NCI-H1092 treated with DMSO at 0.1 percent for 48 hours (cell line): ENCODE measurements at regions not wholly inside any gene's neighbourhood (a gene's known extent, or its start where the extent isn't known, plus 50 kb on each side); places are given as distances from the start of the nearest gene placed in this dataset.
"Not testable (repeated sequence)": the region's sequence is repeated elsewhere in the genome, so short reads cannot be mapped to it uniquely, and the experiment has no call there.

Experiments
- DNase-seq: peaks from one replicate; lab custom pipeline; 2025; lab: John Stamatoyannopoulos, UW

DNA sequence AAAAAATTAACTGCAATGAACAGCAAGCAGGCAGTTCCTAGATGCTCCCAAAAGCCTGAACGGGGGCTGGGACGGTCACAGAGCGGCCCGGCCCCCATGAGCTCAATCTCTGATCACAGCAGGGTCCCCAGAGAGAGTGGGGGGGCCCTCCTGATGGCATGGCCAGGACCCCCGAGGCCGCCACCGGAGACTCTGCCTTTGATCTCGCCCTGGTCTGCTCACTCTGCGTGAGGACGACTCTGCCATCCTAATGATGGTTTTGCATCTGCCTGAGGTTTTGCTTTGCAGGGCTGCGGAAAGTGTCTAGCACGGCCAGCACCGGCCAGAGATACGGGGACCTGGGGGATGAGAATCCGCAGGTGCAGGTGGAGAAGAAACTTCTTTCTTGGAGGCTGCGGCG lies 103.8 kb downstream of the SHOX start:
- no peak for DNase-seq

DNA sequence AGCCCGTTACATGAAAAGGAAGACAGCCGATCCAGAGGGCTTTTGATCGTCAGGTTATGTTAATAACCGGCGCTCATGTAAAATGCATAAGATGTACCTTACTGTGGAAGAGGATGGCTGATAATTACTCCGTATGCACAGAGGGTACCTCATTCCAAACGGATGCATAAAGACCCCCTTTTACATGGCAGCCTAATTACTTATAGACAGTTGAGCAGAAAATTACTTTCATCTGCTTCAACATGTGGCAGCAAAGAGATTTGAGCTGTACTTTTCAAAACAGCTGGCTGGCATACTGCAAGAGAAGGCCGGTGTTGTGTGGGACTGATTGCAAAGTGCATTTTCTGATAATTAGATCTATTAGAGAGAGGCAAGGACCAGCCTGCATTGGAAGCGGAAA lies 103.4 kb downstream of the SHOX start:
- DNase-seq = no peak

DNA sequence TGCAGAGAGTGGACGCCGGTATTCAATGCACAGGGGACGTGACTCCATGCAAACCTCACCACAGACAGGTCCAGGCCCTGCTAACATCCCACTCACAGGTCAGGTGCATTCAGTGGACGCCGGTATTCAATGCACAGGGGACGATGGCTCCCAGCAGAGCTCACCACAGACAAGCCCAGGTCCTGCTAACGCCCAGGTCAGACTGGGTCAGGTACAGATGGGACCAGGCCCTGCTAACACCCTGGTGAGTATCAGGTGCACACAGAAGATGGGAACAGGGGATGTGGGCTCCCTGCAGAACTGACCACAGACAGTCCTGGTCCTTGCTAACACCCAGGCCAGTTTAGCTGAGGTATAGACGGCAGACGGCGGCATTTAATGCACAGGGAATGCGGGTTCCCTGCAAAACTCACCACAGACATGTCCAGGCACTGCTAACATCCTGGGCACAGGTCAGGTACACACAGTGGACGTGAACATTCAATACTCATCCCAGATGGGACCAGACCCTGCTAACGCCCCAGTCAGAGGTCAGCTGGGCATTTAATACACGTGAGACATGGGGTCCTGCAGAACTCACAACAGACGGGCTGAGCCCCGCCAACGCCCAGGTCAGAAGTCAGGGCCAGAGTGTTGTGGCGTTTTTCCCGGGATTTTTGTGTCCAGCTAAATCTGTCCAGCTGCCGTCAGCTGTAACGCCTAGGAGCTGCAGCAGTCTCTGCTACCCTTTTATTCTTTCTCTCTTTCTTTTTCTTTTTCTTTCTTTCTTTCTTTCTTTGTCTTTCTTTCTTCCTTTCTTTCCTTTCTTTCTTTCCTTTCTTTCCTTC lies 99.2 kb downstream of the SHOX start:
- no peak for DNase-seq

DNA sequence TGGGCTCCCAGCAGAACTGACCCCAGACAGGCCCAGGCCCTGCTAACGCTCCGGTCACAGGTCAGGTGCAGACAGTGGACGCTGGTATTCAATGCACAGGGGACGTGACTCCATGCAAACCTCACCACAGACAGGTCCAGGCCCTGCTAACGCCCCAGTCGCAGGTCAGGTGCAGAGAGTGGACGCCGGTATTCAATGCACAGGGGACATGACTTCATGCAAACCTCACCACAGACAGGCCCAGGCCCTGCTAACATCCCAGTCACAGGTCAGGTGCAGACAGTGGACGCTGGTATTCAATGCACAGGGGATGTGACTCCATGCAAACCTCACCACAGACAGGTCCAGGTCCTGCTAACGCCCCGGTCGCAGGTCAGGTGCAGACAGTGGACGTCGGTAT lies 98.5 kb downstream of the SHOX start:
- DNase-seq = not testable (repeated sequence)

DNA sequence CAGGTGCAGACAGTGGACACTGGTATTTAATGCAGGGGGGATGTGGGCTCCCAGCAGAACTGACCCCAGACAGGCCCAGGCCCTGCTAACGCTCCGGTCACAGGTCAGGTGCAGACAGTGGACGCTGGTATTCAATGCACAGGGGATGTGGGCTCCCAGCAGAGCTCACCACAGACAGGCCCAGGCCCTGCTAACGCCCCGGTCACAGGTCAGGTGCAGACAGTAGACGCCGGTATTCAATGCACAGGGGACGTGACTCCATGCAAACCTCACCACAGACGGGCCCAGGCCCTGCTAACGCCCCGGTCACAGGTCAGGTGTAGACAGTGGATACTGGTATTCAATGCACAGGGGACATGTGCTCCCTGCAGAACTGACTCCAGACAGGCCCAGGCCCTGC lies 98.0 kb downstream of the SHOX start:
- not testable (repeated sequence) for DNase-seq

DNA sequence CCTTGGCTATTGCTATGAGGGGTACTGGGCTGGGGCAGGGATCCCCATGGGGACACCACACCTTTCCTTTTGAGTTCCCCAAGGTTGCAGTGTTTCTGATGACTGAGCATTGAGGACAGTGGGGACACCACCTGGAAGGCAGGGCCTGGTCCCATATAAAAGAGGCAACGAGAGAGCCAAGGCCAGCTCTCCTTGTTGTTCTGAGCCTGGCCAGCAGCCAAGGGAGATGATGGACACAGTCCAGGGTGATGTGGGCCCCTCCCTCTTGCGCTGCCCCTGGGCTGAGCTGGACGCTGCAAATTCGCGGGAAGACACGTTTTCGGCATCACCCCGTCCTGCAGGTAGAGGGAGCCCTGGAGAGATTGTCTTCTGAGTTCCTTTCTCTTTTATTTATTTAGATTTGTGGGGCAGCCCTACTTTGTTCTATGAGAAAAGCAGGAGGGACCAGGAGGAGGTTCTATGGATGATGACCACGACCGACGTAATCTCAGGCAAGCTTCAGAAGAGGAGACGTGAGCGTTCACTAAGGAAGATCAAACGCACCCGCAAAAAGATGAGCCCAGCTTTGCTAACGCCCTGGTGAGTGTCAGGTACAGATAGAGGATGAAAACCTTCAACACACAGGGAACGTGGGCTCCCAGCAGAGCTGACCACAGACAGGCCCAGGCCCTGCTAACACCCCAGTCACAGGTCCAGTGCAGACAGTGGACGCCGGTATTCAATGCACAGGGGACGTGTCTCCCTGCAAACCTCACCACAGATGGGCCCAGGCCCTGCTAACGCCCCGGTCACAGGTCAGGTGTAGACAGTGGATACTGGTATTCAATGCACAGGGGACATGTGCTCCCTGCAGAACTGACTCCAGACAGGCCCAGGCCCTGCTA lies 97.4 kb downstream of the SHOX start:
- no peak for DNase-seq

DNA sequence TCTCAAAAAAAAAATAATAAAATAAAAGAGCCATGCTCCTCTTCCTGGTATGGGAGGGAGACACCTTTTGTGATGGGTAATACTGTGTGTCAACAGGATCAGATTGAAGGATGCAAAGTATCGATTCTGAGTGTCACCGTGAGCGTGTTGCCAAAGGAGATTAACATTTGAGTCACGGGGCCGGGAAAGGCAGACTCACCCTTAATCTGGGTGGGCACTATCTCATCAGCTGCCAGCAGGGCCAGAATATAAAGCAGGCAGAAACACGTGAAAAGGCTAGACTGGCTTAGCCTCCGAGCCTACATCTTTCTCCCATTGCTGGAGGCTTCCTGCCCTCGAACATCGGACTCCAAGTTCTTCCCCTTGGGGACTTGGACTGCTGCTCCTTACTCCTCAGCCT lies 95.4 kb downstream of the SHOX start:
- no peak for DNase-seq

DNA sequence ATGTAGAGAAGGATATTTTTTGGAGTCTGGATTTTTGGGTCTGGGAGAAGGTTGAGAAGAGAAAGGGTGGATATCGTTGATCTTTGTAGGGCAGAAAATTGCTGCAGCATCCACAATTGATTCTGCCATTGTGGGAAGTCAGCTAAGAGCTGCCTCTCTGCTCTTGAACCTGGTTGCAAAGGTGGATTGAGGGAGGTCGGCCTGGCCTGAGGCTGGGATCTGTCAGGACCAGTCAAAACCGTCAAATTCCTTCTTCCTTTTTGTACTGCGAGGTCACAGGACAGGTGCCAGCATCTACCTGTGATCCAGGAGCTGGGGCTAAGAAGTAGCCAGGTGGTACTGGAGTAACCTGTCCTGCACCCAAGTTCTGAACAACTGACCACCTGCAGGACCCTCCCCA lies 93.7 kb downstream of the SHOX start:
- no peak for DNase-seq

DNA sequence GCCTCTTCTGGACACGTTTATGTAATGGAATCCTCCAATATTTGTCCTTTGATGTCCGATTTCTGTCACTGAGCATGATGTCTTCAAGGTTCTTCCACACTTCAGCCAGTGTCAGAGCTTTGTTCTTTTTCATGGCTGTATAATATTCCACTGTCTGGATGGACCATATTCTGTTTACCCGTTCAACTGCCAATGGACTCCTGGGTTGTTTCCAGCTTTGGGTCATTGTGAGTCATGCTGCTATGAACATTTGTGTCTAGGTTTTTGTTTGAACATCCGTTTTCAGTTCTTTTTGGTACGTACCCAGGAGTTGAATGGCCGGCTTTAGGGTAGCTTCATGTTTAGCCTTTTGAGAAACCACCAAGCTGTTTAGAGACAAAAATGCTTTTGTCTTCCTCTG lies 93.2 kb downstream of the SHOX start:
- no peak for DNase-seq

DNA sequence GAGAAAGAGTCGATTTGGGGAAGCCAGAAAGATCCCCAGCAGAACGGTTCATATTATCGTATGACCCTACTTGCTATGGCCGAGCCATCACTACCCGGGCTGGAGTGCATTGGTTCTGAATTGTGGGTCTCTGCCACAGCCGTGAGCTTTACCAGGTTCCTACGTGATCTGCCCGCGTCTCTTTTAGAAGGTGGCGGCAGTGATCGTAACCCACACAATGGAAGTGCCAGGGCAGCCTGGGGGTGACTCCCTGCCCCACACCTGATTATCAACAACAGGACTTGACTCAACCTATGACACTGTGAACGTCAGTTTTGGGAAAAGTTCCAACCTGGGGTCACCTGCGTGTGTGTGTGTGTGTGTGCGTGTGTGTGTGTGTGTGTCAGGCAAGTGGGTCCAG lies 90.8 kb downstream of the SHOX start:
- no peak for DNase-seq

DNA sequence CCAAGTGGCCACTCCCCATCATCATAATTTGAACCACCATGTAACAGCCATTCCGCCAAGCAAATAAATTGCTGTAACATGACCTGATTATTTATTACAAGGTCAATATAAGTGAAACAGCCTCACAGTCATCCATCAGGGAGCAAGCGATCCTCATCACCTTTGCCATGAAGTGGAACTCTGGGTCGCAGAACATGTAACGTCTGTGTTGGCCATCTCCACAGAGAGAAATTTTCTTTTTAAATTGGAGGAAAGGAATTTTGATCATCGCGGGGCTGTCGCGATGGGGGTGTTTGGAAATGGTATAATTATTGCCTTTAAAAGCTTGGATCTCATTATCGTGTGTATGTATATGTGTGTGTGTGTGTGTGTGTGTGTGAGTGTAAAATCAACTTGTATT lies 90.2 kb downstream of the SHOX start:
- DNase-seq = peak; percentile 4

DNA sequence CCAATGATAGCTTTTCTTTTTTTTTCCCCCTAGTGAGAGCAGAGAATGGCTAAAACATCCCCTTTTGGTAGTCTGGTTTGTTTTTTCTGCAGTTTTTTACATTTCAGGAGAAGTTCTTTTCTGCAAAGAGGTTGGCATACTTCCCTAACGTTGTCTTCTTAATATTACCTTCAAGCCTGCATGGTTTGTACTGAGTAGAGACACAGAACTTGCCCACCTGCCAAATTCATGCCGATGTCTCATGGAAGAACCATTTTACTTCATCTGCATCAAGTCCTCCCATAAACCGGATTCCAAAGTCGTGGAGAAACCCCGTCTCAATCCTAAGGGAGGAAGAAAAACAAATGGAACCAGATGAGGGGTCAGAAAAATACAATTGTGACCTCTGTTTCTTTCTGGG lies 89.7 kb downstream of the SHOX start:
- DNase-seq = no peak

DNA sequence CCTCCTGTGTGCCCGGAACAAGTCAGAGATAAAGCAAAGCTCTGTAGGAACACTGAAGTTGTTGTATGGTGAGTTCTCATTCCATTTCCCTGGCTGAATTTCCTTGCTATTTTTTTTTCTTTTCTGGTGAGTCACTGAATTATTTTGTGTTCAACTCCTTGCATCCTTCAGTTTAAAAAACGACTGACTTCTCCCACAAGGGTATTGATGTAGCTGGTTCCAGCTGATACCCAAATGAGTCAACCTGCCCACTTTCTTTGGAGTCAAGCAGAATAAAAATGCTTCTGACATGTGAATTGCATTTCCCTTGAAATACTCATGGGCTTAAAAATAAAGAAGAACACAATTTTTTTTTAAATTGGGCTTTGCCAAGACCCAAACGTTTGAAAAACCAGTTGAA lies 85.5 kb downstream of the SHOX start:
- DNase-seq = no peak

DNA sequence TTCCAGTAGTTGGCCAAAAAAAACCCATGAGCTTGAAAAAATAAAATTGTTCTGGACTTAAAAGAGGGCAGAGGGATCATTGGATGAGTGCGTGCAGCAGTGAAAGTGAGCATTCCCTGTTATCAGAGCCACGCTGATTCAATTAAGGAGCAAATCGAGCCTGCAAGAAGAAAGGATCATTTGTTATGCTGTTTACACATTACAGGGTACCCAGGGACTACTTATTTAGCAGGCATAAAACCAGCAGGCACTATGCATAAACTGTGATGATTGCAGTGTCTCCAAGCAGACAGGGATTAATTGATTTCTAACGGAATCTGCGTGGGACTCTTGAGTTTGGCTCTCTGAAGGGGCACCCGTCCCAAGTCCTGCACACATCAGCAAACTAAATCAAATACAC lies 83.5 kb downstream of the SHOX start:
- no peak for DNase-seq
